HG03097 (cell line): ENCODE measurements at regions not wholly inside any gene's neighbourhood (a gene's known extent, or its start where the extent isn't known, plus 50 kb on each side); places are given as distances from the start of the nearest gene placed in this dataset.
"Not testable (repeated sequence)": the region's sequence is repeated elsewhere in the genome, so short reads cannot be mapped to it uniquely, and the experiment has no call there.

Source experiments
- ATAC-seq: cut with Tn5 transposase; IDR thresholded peaks from one replicate; pipeline ENCODE4 v1.9.1; 2021; ENCODE audit not compliant: unreplicated experiment, low FRiP score

- no peak for ATAC-seq
These were observed 341.4 kb upstream of the SGO1 start for GRCh38 chr3:20527368-20527767.

- no peak for ATAC-seq
These were observed 338.3 kb upstream of the SGO1 start for GRCh38 chr3:20524328-20524727.

GRCh38 chr3:20523293-20523692, 337.3 kb upstream of the SGO1 start:
- ATAC-seq = no peak

- ATAC-seq = not testable (repeated sequence)
These were observed 331.3 kb upstream of the SGO1 start for GRCh38 chr3:20517316-20517715.

- no peak for ATAC-seq
These were observed 330.3 kb upstream of the SGO1 start for GRCh38 chr3:20516311-20516710.

GRCh38 chr3:20515834-20516233, 329.8 kb upstream of the SGO1 start:
- ATAC-seq = no peak

- peak; percentile 78 for ATAC-seq
These were observed 326.0 kb upstream of the SGO1 start for GRCh38 chr3:20511863-20512505.

- ATAC-seq = no peak
These were observed 324.4 kb upstream of the SGO1 start for GRCh38 chr3:20510396-20510795.

- no peak for ATAC-seq
These were observed 317.5 kb upstream of the SGO1 start for GRCh38 chr3:20503394-20504082.

- no peak for ATAC-seq
These were observed 305.0 kb upstream of the SGO1 start for GRCh38 chr3:20490996-20491395.

- no peak for ATAC-seq
These were observed 302.1 kb upstream of the SGO1 start for GRCh38 chr3:20488151-20488550.

- no peak for ATAC-seq
These were observed 298.1 kb upstream of the SGO1 start for GRCh38 chr3:20484126-20484525.

- no peak for ATAC-seq
These were observed 296.3 kb upstream of the SGO1 start for GRCh38 chr3:20482350-20482749.

GRCh38 chr3:20480786-20481365, 294.9 kb upstream of the SGO1 start:
- no peak for ATAC-seq

- ATAC-seq = no peak
These were observed 292.4 kb upstream of the SGO1 start for GRCh38 chr3:20478436-20478835.

GRCh38 chr3:20464237-20464636, 278.2 kb upstream of the SGO1 start:
- ATAC-seq = not testable (repeated sequence)

- ATAC-seq = no peak
These were observed 276.7 kb upstream of the SGO1 start for GRCh38 chr3:20462723-20463122.

GRCh38 chr3:20462226-20462625, 276.2 kb upstream of the SGO1 start:
- ATAC-seq = no peak

GRCh38 chr3:20458994-20459716, 273.1 kb upstream of the SGO1 start:
- no peak for ATAC-seq

- no peak for ATAC-seq
These were observed 270.5 kb upstream of the SGO1 start for GRCh38 chr3:20456511-20456910.

GRCh38 chr3:20451170-20451569, 265.2 kb upstream of the SGO1 start:
- ATAC-seq = no peak
